Erythroblast (primary cell): ENCODE measurements at regions not wholly inside any gene's neighbourhood (a gene's known extent, or its start where the extent isn't known, plus 50 kb on each side); places are given as distances from the start of the nearest gene placed in this dataset.

Source experiments
- GATA1 ChIP-seq: IDR thresholded peaks from 2 replicates; pipeline ENCODE4 v1.6.1; 2011; ENCODE audit warnings: low read depth, mild to moderate bottlenecking, control low read depth, low read length, moderate library complexity
- POLR2A ChIP-seq: IDR thresholded peaks from 2 replicates; pipeline ENCODE4 v1.6.1; 2011; ENCODE audit warnings: mild to moderate bottlenecking, low read length

GRCh38 chr6:25058441-25058840 lies 122.7 kb upstream of the RIPOR2 start:
- TF ChIP-seq POLR2A (no peak), GATA1 (no peak)
